ENCODE measurements at regions not wholly inside any gene's neighbourhood (a gene's known extent, or its start where the extent isn't known, plus 50 kb on each side); places are given as distances from the start of the nearest gene placed in this dataset.

GRCh38 chrX:44042751-44043150 is 69.6 kb upstream of the NDP start:
- WGBS, 2 donors = 68 to 80% methylated on average over 1 of the region's 1 CpG
- Histone ChIP-seq H3K36me3 (no peaks in the 10 kb centered on the region), H3K27ac (no peak overlapping the region), H3K4me1 (no peaks in the 10 kb centered on the region), H3K4me3 (no peak overlapping the region), H3K9me3 (no peaks in the 10 kb centered on the region), H3K27me3 (no peaks in the 10 kb centered on the region)
- TF ChIP-seq POLR2AphosphoS5 (IDR thresholded peaks at IDR 0.05) (no peak), POLR2A (IDR thresholded peaks at IDR 0.05) (no peak)
- ATAC-seq (ENCODE audit: low FRiP score in 2 of 2) (peak in 1 of 2 donors; percentile 49), DNase-seq (no peak)

DNA sequence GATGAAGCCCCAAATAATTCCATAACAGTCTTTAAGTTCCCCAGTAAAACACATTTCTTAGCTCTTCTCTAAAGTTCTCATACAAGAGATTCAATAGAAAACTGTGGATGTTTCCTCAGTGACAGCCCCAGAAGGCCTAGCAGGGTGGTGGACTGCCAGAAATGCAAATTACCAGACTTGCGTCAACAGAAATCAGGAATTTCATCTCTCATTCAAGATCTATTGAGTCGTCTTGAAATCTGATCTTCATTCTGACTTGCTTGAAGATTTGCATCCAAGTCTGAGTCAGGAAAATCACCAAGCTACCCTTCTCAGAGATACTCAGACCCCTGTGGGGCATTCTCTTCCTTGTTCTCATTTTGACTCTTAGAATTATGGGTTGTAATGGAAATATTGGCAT is 68.9 kb upstream of the NDP start:
- no peaks in the 10 kb centered on the region for H3K36me3 ChIP-seq
- no peaks in the 10 kb centered on the region for H3K4me1 ChIP-seq
- DNase-seq = no peak
- ATAC-seq (ENCODE audit: low FRiP score in 2 of 2) = no peak
- no peak overlapping the region for H3K27ac ChIP-seq
- H3K27me3 ChIP-seq = no peaks in the 10 kb centered on the region
- WGBS, 2 donors = 50 to 88% methylated on average over 2 of the region's 2 CpGs
- TF ChIP-seq POLR2AphosphoS5 (IDR thresholded peaks at IDR 0.05) (no peak), EP300 (IDR thresholded peaks at IDR 0.05) (no peak)
- no peak overlapping the region for H3K4me3 ChIP-seq
- H3K9me3 ChIP-seq = no peaks in the 10 kb centered on the region

GRCh38 chrX:44040406-44040805 is 67.2 kb upstream of the NDP start:
- DNase-seq (no peak), ATAC-seq (ENCODE audit: low FRiP score in 2 of 2) (no peak)
- H3K27me3 ChIP-seq = no peaks in the 10 kb centered on the region
- no peaks in the 10 kb centered on the region for H3K9me3 ChIP-seq
- no peak overlapping the region for H3K27ac ChIP-seq
- no peaks in the 10 kb centered on the region for H3K36me3 ChIP-seq
- WGBS, 2 donors = 68 to 77% methylated on average over 3 of the region's 3 CpGs
- TF ChIP-seq EP300 (IDR thresholded peaks at IDR 0.05) (no peak), POLR2AphosphoS5 (IDR thresholded peaks at IDR 0.05) (no peak)
- TF ChIP-seq, protein P1, sequence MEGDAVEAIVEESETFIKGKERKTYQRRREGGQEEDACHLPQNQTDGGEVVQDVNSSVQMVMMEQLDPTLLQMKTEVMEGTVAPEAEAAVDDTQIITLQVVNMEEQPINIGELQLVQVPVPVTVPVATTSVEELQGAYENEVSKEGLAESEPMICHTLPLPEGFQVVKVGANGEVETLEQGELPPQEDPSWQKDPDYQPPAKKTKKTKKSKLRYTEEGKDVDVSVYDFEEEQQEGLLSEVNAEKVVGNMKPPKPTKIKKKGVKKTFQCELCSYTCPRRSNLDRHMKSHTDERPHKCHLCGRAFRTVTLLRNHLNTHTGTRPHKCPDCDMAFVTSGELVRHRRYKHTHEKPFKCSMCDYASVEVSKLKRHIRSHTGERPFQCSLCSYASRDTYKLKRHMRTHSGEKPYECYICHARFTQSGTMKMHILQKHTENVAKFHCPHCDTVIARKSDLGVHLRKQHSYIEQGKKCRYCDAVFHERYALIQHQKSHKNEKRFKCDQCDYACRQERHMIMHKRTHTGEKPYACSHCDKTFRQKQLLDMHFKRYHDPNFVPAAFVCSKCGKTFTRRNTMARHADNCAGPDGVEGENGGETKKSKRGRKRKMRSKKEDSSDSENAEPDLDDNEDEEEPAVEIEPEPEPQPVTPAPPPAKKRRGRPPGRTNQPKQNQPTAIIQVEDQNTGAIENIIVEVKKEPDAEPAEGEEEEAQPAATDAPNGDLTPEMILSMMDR (IDR thresholded peaks at IDR 0.05) = no peak
- no peak overlapping the region for H3K4me3 ChIP-seq
- H3K4me1 ChIP-seq = no peaks in the 10 kb centered on the region

DNA sequence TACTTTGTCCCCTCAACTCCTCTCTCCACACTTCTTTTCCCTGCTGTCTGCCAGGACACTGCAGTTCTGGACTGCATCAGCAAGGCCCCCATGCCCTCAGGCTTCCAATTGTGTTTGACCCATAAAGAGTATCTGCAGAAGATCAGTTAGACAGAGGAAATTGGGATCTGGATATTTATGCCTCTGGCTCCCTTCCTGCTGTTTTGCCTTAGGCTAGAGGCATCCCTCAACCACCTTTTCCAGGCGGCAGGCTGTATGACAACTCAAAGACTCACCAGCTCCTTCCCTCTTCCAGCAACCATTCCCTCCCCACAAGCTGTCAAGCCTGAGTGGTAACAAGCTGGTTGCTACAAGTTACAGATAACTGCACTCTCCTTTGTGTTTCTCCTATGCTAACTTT is 66.4 kb upstream of the NDP start:
- no peak overlapping the region for H3K4me3 ChIP-seq
- no peaks in the 10 kb centered on the region for H3K4me1 ChIP-seq
- no peak overlapping the region for H3K27ac ChIP-seq
- H3K9me3 ChIP-seq = no peaks in the 10 kb centered on the region
- DNase-seq (no peak), ATAC-seq (ENCODE audit: low FRiP score in 2 of 2) (no peak)
- no peaks in the 10 kb centered on the region for H3K36me3 ChIP-seq
- TF ChIP-seq, protein P1 (IDR thresholded peaks at IDR 0.05) = no peak
- TF ChIP-seq POLR2A (IDR thresholded peaks at IDR 0.05) (no peak), EP300 (IDR thresholded peaks at IDR 0.05) (no peak), POLR2AphosphoS5 (IDR thresholded peaks at IDR 0.05) (no peak)
- 52 to 86% methylated on average over 1 of the region's 1 CpG for WGBS, 2 donors
- H3K27me3 ChIP-seq = no peaks in the 10 kb centered on the region

DNA sequence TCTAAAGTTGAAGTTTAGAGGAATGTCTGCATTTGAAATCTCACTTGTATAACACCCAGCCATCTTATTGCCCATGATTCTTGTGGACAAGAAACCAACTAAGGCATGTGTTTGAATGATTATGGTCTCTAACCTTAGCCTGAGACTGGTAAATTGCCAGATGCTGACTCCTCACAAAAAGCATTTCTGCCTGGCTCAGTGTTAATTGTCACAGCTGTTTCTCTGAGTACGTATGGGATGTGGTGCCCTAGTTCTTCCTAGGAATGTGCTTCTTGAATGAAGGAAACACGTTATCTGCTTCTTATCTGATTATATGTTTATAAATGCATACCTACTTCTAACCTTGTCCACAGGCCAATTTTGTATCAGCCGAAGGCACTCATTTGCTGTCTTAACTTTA is 63.1 kb upstream of the NDP start:
- TF ChIP-seq, protein P1 (IDR thresholded peaks at IDR 0.05) = no peak
- TF ChIP-seq EP300 (IDR thresholded peaks at IDR 0.05) = no peak
- no peak for TF ChIP-seq POLR2AphosphoS5 (IDR thresholded peaks at IDR 0.05)
- ATAC-seq (ENCODE audit: low FRiP score in 2 of 2) (no peak), DNase-seq (no peak)
- Histone ChIP-seq H3K27me3 (no peaks in the 10 kb centered on the region), H3K4me1 (no peaks in the 10 kb centered on the region), H3K4me3 (no peak overlapping the region), H3K27ac (no peak overlapping the region), H3K9me3 (no peaks in the 10 kb centered on the region), H3K36me3 (no peaks in the 10 kb centered on the region)
- WGBS, 2 donors = 16 to 35% methylated on average over 3 of the region's 3 CpGs

DNA sequence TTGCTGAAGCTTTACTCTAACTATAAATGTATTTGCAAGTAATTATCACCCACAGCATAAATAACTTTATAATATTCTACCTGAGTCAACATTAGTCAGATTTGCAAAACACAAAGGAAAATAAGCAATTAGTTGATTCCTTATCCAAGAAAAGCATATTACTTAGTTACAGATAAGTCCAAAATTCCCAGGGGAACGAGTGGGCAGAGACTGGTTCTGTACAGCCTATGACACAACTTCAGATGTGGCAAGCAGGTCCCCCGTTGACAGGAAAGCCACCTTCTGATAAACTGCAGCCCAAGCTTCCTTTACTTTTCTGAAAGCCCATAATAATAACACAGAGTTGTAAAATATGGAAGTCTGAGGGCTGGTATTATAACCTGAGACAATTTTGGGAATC is 62.4 kb upstream of the NDP start:
- 39 to 49% methylated on average over 2 of the region's 2 CpGs for WGBS, 2 donors
- Histone ChIP-seq H3K4me1 (no peaks in the 10 kb centered on the region), H3K36me3 (no peaks in the 10 kb centered on the region), H3K4me3 (no peak overlapping the region), H3K27me3 (no peaks in the 10 kb centered on the region), H3K27ac (no peak overlapping the region), H3K9me3 (no peaks in the 10 kb centered on the region)
- no peak for ATAC-seq (ENCODE audit: low FRiP score in 2 of 2)
- TF ChIP-seq, protein P1 (IDR thresholded peaks at IDR 0.05) = no peak
- no peak for TF ChIP-seq POLR2AphosphoS5 (IDR thresholded peaks at IDR 0.05)
- no peak for TF ChIP-seq POLR2A (IDR thresholded peaks at IDR 0.05)
- TF ChIP-seq EP300 (IDR thresholded peaks at IDR 0.05) = no peak
- no peak for DNase-seq

Measured in upper lobe of left lung (tissue), 6 donors.